GM23338 (cell line): ENCODE measurements at regions not wholly inside any gene's neighbourhood (a gene's known extent, or its start where the extent isn't known, plus 50 kb on each side); places are given as distances from the start of the nearest gene placed in this dataset.

Source experiments
- CTCF ChIP-seq, 2 experiments: fragments of 200-600 bp in 1 of 2; sonication (generic) in 1 of 2; conservative IDR thresholded peaks; 2 replicates each; pipeline versions ENCODE4 v1.5.1 to v1.6.1; 2016 to 2017; ENCODE audit warnings: antibody characterized with exemption in 2 of 2, low read depth in 2 of 2, mild to moderate bottlenecking in 2 of 2, moderate library complexity in 1 of 2
- EZH2 ChIP-seq: fragments of 200-600 bp; sonication (generic); IDR thresholded peaks from one replicate; pipeline ENCODE4 v1.8.0; 2017; ENCODE audit warnings: antibody characterized with exemption, mild to moderate bottlenecking, low read depth; ENCODE audit not compliant: unreplicated experiment
- POLR2AphosphoS5 ChIP-seq: IDR thresholded peaks from 2 replicates; pipeline ENCODE4 v1.6.1; 2016; ENCODE audit warnings: antibody characterized with exemption, low read depth
- REST ChIP-seq: IDR thresholded peaks from one replicate; pipeline ENCODE4 v1.6.1; 2018; ENCODE audit warnings: antibody characterized with exemption; ENCODE audit not compliant: unreplicated experiment

GRCh38 chr2:198863655-198864054 lies 594.1 kb downstream of the SATB2 start:
- TF ChIP-seq POLR2AphosphoS5 = no peak
- TF ChIP-seq CTCF (conservative IDR thresholded peaks at IDR 0.05; ENCODE audit: low read depth in 2 of 2) = no peak
- no peak for TF ChIP-seq EZH2
- TF ChIP-seq REST = no peak
